ENCODE measurements at regions not wholly inside any gene's neighbourhood (a gene's known extent, or its start where the extent isn't known, plus 50 kb on each side); places are given as distances from the start of the nearest gene placed in this dataset.

- H3K27me3 Mint-ChIP-seq (ENCODE audit: low read depth) = no peaks in the 10 kb centered on the region
- DNase-seq (no peak), ATAC-seq (replicated peaks in 1 of 2) (no peak)
- H3K9me3 Mint-ChIP-seq = peaks cover 0 to 5% of the 10 kb centered on the region in 2 donors
- H3K4me1 Mint-ChIP-seq (ENCODE audit: low read depth) = no peaks in the 10 kb centered on the region
- H3K4me3 Mint-ChIP-seq = no peak overlapping the region
- no peaks in the 10 kb centered on the region for H3K36me3 Mint-ChIP-seq (ENCODE audit: insufficient read depth in 2 of 2)
- H3K27ac Mint-ChIP-seq = no peak overlapping the region
These were observed 185.8 kb downstream of the ANKRD50 start for GRCh38 chr4:124526769-124527168.

GRCh38 chr4:124527364-124527763 is 185.2 kb downstream of the ANKRD50 start:
- no peaks in the 10 kb centered on the region for H3K36me3 Mint-ChIP-seq (ENCODE audit: insufficient read depth in 2 of 2)
- ATAC-seq (replicated peaks in 1 of 2) (no peak), DNase-seq (no peak)
- no peaks in the 10 kb centered on the region for H3K4me1 Mint-ChIP-seq (ENCODE audit: low read depth)
- no peak overlapping the region for H3K27ac Mint-ChIP-seq
- no peaks in the 10 kb centered on the region for H3K27me3 Mint-ChIP-seq (ENCODE audit: low read depth)
- no peak overlapping the region for H3K4me3 Mint-ChIP-seq
- peaks cover 0 to 5% of the 10 kb centered on the region in 2 donors for H3K9me3 Mint-ChIP-seq

GRCh38 chr4:124529131-124529530 is 183.4 kb downstream of the ANKRD50 start:
- Mint-ChIP-seq H3K4me1 (ENCODE audit: low read depth) (no peaks in the 10 kb centered on the region), H3K27ac (no peak overlapping the region), H3K27me3 (ENCODE audit: low read depth) (no peaks in the 10 kb centered on the region), H3K9me3 (peaks cover 0 to 5% of the 10 kb centered on the region in 2 donors), H3K4me3 (no peak overlapping the region), H3K36me3 (ENCODE audit: insufficient read depth in 2 of 2) (no peaks in the 10 kb centered on the region)
- ATAC-seq (replicated peaks in 1 of 2) = no peak
- DNase-seq = no peak

- Mint-ChIP-seq H3K27ac (no peak overlapping the region), H3K9me3 (no peaks in the 10 kb centered on the region), H3K4me1 (ENCODE audit: low read depth) (no peaks in the 10 kb centered on the region), H3K4me3 (no peak overlapping the region), H3K27me3 (ENCODE audit: low read depth) (no peaks in the 10 kb centered on the region), H3K36me3 (ENCODE audit: insufficient read depth in 2 of 2) (no peaks in the 10 kb centered on the region)
- no peak for ATAC-seq (replicated peaks in 1 of 2)
- no peak for DNase-seq
These were observed 182.0 kb downstream of the ANKRD50 start for GRCh38 chr4:124530464-124531077.

- Mint-ChIP-seq H3K9me3 (no peaks in the 10 kb centered on the region), H3K36me3 (ENCODE audit: insufficient read depth in 2 of 2) (no peaks in the 10 kb centered on the region), H3K4me1 (ENCODE audit: low read depth) (no peaks in the 10 kb centered on the region), H3K27ac (no peak overlapping the region), H3K4me3 (no peak overlapping the region), H3K27me3 (ENCODE audit: low read depth) (no peaks in the 10 kb centered on the region)
- ATAC-seq (replicated peaks in 1 of 2) (no peak), DNase-seq (no peak)
These were observed 178.4 kb downstream of the ANKRD50 start for GRCh38 chr4:124534131-124534530.

- no peaks in the 10 kb centered on the region for H3K27me3 Mint-ChIP-seq (ENCODE audit: low read depth)
- H3K9me3 Mint-ChIP-seq = no peaks in the 10 kb centered on the region
- DNase-seq (no peak), ATAC-seq (replicated peaks in 1 of 2) (no peak)
- H3K36me3 Mint-ChIP-seq (ENCODE audit: insufficient read depth in 2 of 2) = no peaks in the 10 kb centered on the region
- H3K27ac Mint-ChIP-seq = no peak overlapping the region
- no peak overlapping the region for H3K4me3 Mint-ChIP-seq
- H3K4me1 Mint-ChIP-seq (ENCODE audit: low read depth) = no peaks in the 10 kb centered on the region
These were observed 177.5 kb downstream of the ANKRD50 start for GRCh38 chr4:124535003-124535402.

GRCh38 chr4:124536946-124537345 is 175.6 kb downstream of the ANKRD50 start:
- Mint-ChIP-seq H3K4me3 (no peak overlapping the region), H3K9me3 (no peaks in the 10 kb centered on the region), H3K36me3 (ENCODE audit: insufficient read depth in 2 of 2) (no peaks in the 10 kb centered on the region), H3K4me1 (ENCODE audit: low read depth) (no peaks in the 10 kb centered on the region), H3K27ac (no peak overlapping the region), H3K27me3 (ENCODE audit: low read depth) (no peaks in the 10 kb centered on the region)
- ATAC-seq (replicated peaks in 1 of 2) (no peak), DNase-seq (no peak)

- Mint-ChIP-seq H3K9me3 (no peaks in the 10 kb centered on the region), H3K36me3 (ENCODE audit: insufficient read depth in 2 of 2) (no peaks in the 10 kb centered on the region)
- ATAC-seq (replicated peaks in 1 of 2) = no peak
These were observed 174.6 kb downstream of the ANKRD50 start for GRCh38 chr4:124537971-124538370.

GRCh38 chr4:124540014-124540413 is 172.5 kb downstream of the ANKRD50 start:
- DNase-seq (no peak), ATAC-seq (replicated peaks in 1 of 2) (no peak)
- Mint-ChIP-seq H3K9me3 (no peaks in the 10 kb centered on the region), H3K27me3 (ENCODE audit: low read depth) (no peaks in the 10 kb centered on the region), H3K36me3 (ENCODE audit: insufficient read depth in 2 of 2) (no peaks in the 10 kb centered on the region), H3K4me3 (no peak overlapping the region), H3K4me1 (ENCODE audit: low read depth) (no peaks in the 10 kb centered on the region), H3K27ac (no peak overlapping the region)

More at GRCh38 chr4:124537971-124538370, 174.6 kb downstream of the ANKRD50 start:
- DNase-seq = no peak
- no peaks in the 10 kb centered on the region for H3K4me1 Mint-ChIP-seq (ENCODE audit: low read depth)
- no peak overlapping the region for H3K27ac Mint-ChIP-seq
- no peak overlapping the region for H3K4me3 Mint-ChIP-seq
- no peaks in the 10 kb centered on the region for H3K27me3 Mint-ChIP-seq (ENCODE audit: low read depth)

GRCh38 chr4:124541652-124542420 is 170.7 kb downstream of the ANKRD50 start:
- no peak overlapping the region for H3K27ac Mint-ChIP-seq
- no peaks in the 10 kb centered on the region for H3K36me3 Mint-ChIP-seq (ENCODE audit: insufficient read depth in 2 of 2)
- no peaks in the 10 kb centered on the region for H3K9me3 Mint-ChIP-seq
- H3K4me1 Mint-ChIP-seq (ENCODE audit: low read depth) = no peaks in the 10 kb centered on the region
- H3K4me3 Mint-ChIP-seq = no peak overlapping the region
- ATAC-seq (replicated peaks in 1 of 2) (no peak), DNase-seq (no peak)
- no peaks in the 10 kb centered on the region for H3K27me3 Mint-ChIP-seq (ENCODE audit: low read depth)

GRCh38 chr4:124555959-124556358 is 156.6 kb downstream of the ANKRD50 start:
- Mint-ChIP-seq H3K4me1 (ENCODE audit: low read depth) (no peaks in the 10 kb centered on the region), H3K4me3 (no peak overlapping the region), H3K36me3 (ENCODE audit: insufficient read depth in 2 of 2) (no peaks in the 10 kb centered on the region), H3K9me3 (peaks cover 0 to 2% of the 10 kb centered on the region in 2 donors), H3K27me3 (ENCODE audit: low read depth) (no peaks in the 10 kb centered on the region), H3K27ac (no peak overlapping the region)
- ATAC-seq (replicated peaks in 1 of 2) = no peak
- no peak for DNase-seq

GRCh38 chr4:124564121-124564520 is 148.4 kb downstream of the ANKRD50 start:
- ATAC-seq (replicated peaks in 1 of 2) (no peak), DNase-seq (no peak)
- H3K4me3 Mint-ChIP-seq = no peak overlapping the region
- no peaks in the 10 kb centered on the region for H3K27me3 Mint-ChIP-seq (ENCODE audit: low read depth)
- H3K4me1 Mint-ChIP-seq (ENCODE audit: low read depth) = no peaks in the 10 kb centered on the region
- H3K36me3 Mint-ChIP-seq (ENCODE audit: insufficient read depth in 2 of 2) = no peaks in the 10 kb centered on the region
- H3K9me3 Mint-ChIP-seq = peaks cover 1 to 4% of the 10 kb centered on the region in 2 donors
- no peak overlapping the region for H3K27ac Mint-ChIP-seq

- Mint-ChIP-seq H3K4me3 (no peak overlapping the region), H3K36me3 (ENCODE audit: insufficient read depth in 2 of 2) (no peaks in the 10 kb centered on the region), H3K4me1 (ENCODE audit: low read depth) (no peaks in the 10 kb centered on the region), H3K9me3 (peaks cover 1 to 4% of the 10 kb centered on the region in 2 donors), H3K27me3 (ENCODE audit: low read depth) (no peaks in the 10 kb centered on the region), H3K27ac (no peak overlapping the region)
- ATAC-seq (replicated peaks in 1 of 2) (no peak), DNase-seq (no peak)
These were observed 147.2 kb downstream of the ANKRD50 start for GRCh38 chr4:124565371-124565770.

- no peak overlapping the region for H3K4me3 Mint-ChIP-seq
- DNase-seq (no peak), ATAC-seq (replicated peaks in 1 of 2) (no peak)
- no peaks in the 10 kb centered on the region for H3K36me3 Mint-ChIP-seq (ENCODE audit: insufficient read depth in 2 of 2)
- H3K27ac Mint-ChIP-seq = no peak overlapping the region
- H3K27me3 Mint-ChIP-seq (ENCODE audit: low read depth) = no peaks in the 10 kb centered on the region
- H3K9me3 Mint-ChIP-seq = peaks cover 1 to 4% of the 10 kb centered on the region in 2 donors
- H3K4me1 Mint-ChIP-seq (ENCODE audit: low read depth) = no peaks in the 10 kb centered on the region
These were observed 146.5 kb downstream of the ANKRD50 start for GRCh38 chr4:124566030-124566429.

All from activated T-cell treated with anti-CD3 and anti-CD28 coated beads, Interleukin-2, amount 50 U/mL, for 72 hours (primary cell).